GM18873 (cell line): ENCODE measurements at regions not wholly inside any gene's neighbourhood (a gene's known extent, or its start where the extent isn't known, plus 50 kb on each side); places are given as distances from the start of the nearest gene placed in this dataset.
"Not testable (repeated sequence)": the region's sequence is repeated elsewhere in the genome, so short reads cannot be mapped to it uniquely, and the experiment has no call there.

Source experiments
- ATAC-seq: cut with Tn5 transposase; IDR thresholded peaks from one replicate; pipeline ENCODE4 v1.9.1; 2021; ENCODE audit warnings: mild to moderate bottlenecking, moderate library complexity, moderate number of reproducible peaks; ENCODE audit not compliant: unreplicated experiment, low FRiP score

GRCh38 chr3:106981392-106981791 lies 395.8 kb upstream of the CCDC54 start:
- ATAC-seq: no peak

- no peak for ATAC-seq
Observed at GRCh38 chr3:106985721-106986120, 391.5 kb upstream of the CCDC54 start.

GRCh38 chr3:106998841-106999682 lies 378.2 kb upstream of the CCDC54 start:
- ATAC-seq: peak; percentile 65

GRCh38 chr3:107001635-107002034 lies 375.6 kb upstream of the CCDC54 start:
- no peak for ATAC-seq

GRCh38 chr3:107005352-107005751 lies 371.9 kb upstream of the CCDC54 start:
- ATAC-seq: not testable (repeated sequence)

GRCh38 chr3:107008213-107008612 lies 369.0 kb upstream of the CCDC54 start:
- no peak for ATAC-seq

- no peak for ATAC-seq
Observed at GRCh38 chr3:107013641-107014040, 363.6 kb upstream of the CCDC54 start.

- ATAC-seq: no peak
Observed at GRCh38 chr3:107024551-107025026, 352.6 kb upstream of the CCDC54 start.

- ATAC-seq: no peak
Observed at GRCh38 chr3:107025961-107026360, 351.3 kb upstream of the CCDC54 start.

GRCh38 chr3:107028086-107028485 lies 349.2 kb upstream of the CCDC54 start:
- ATAC-seq: no peak

GRCh38 chr3:107028626-107029025 lies 348.6 kb upstream of the CCDC54 start:
- no peak for ATAC-seq

- ATAC-seq: no peak
Observed at GRCh38 chr3:107032111-107032510, 345.1 kb upstream of the CCDC54 start.

- no peak for ATAC-seq
Observed at GRCh38 chr3:107034142-107034541, 343.1 kb upstream of the CCDC54 start.

- no peak for ATAC-seq
Observed at GRCh38 chr3:107035176-107035575, 342.1 kb upstream of the CCDC54 start.

GRCh38 chr3:107044677-107045076 lies 332.6 kb upstream of the CCDC54 start:
- ATAC-seq: no peak

- no peak for ATAC-seq
Observed at GRCh38 chr3:107045791-107046190, 331.4 kb upstream of the CCDC54 start.

GRCh38 chr3:107055181-107055942 lies 321.9 kb upstream of the CCDC54 start:
- no peak for ATAC-seq

- ATAC-seq: no peak
Observed at GRCh38 chr3:107061466-107061865, 315.8 kb upstream of the CCDC54 start.

- no peak for ATAC-seq
Observed at GRCh38 chr3:107062310-107062709, 314.9 kb upstream of the CCDC54 start.

GRCh38 chr3:107062787-107063186 lies 314.5 kb upstream of the CCDC54 start:
- no peak for ATAC-seq

GRCh38 chr3:107063351-107063750 lies 313.9 kb upstream of the CCDC54 start:
- no peak for ATAC-seq
